ENCODE measurements at regions not wholly inside any gene's neighbourhood (a gene's known extent, or its start where the extent isn't known, plus 50 kb on each side); places are given as distances from the start of the nearest gene placed in this dataset.

DNA sequence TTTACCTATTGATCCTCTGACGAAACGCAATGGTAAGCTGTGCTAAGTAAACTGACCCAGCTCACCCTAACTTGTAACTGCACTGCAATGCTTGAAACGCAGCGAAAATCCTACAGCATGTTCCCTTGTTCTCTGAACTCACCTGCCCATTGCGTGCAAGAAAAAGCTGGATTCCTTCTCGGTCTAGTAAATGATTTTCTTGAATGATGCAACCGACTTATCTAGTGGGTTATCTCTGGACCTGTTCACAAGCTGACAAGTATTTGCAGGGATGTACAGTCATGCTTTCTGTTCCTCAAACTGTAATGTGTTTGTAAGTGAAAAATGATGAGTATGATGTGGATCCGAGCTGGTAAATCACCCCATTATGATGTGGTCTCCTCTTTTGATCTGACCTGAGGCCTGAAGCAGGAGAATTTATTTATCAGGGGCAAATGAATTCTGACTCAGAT, 140.1 kb downstream of the BTC start:
- Histone ChIP-seq H3K4me3 (no peak overlapping the region), H3K36me3 (no peaks in the 10 kb centered on the region), H3K9me3 (no peaks in the 10 kb centered on the region), H3K4me1 (no peaks in the 10 kb centered on the region), H3K9ac (ENCODE audit: low read depth in 2 of 2, low read length in 2 of 2) (no peak overlapping the region), H3K27ac (no peak overlapping the region), H3K27me3 (no peaks in the 10 kb centered on the region)
- TF ChIP-seq, protein P1, sequence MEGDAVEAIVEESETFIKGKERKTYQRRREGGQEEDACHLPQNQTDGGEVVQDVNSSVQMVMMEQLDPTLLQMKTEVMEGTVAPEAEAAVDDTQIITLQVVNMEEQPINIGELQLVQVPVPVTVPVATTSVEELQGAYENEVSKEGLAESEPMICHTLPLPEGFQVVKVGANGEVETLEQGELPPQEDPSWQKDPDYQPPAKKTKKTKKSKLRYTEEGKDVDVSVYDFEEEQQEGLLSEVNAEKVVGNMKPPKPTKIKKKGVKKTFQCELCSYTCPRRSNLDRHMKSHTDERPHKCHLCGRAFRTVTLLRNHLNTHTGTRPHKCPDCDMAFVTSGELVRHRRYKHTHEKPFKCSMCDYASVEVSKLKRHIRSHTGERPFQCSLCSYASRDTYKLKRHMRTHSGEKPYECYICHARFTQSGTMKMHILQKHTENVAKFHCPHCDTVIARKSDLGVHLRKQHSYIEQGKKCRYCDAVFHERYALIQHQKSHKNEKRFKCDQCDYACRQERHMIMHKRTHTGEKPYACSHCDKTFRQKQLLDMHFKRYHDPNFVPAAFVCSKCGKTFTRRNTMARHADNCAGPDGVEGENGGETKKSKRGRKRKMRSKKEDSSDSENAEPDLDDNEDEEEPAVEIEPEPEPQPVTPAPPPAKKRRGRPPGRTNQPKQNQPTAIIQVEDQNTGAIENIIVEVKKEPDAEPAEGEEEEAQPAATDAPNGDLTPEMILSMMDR (IDR thresholded peaks at IDR 0.05), result no peak
- intact Hi-C loops (cut with DNase I), result no loop called here
- peak; percentile 35 for DNase-seq

DNA sequence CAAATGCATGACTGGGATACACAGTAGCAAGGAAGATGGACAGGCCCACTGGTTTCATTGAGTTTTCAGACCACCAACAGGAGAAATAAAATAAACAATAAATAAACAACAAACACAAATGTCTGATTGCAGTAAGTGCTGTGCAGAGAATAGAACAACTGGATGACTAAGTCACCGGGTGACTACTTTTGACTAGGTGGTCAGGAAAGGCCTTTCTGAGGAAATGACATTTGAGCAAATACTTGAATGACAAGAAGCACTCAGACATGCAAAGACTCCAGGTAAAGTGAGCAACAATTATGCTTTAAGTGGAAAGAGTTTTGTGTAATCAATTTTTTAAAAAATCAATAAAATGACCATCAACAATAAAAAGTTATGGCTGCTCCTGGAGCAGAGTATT, 137.7 kb downstream of the BTC start:
- Histone ChIP-seq H3K9me3 (no peaks in the 10 kb centered on the region), H3K36me3 (no peaks in the 10 kb centered on the region), H3K27ac (no peak overlapping the region), H3K9ac (ENCODE audit: low read depth in 2 of 2, low read length in 2 of 2) (no peak overlapping the region), H3K4me3 (no peak overlapping the region), H3K27me3 (no peaks in the 10 kb centered on the region), H3K4me1 (peaks cover 2% of the 10 kb centered on the region)
- intact Hi-C loops (cut with DNase I), result no loop called here
- DNase-seq, result no peak
- TF ChIP-seq, protein P1 (IDR thresholded peaks at IDR 0.05), result no peak

DNA sequence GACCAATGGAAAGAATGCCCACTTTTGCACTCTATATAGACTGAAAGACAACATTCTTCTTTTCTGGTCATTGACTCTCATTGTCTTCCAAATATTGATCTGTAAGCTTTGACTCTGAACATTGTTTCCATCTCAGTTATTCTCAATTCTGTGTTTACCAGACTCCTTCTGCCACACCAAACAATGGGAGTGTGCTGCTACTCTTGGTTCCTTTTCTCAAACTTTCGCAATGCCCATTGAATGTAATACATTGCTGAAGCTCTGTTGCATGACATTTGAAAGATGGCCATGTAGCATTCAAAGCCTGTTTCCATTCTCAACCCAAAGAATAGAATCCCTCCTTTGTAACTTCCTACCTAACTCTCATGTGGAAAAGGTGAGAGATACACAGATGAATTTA, 136.2 kb downstream of the BTC start:
- no peak overlapping the region for H3K9ac ChIP-seq (ENCODE audit: low read depth in 2 of 2, low read length in 2 of 2)
- no peaks in the 10 kb centered on the region for H3K27me3 ChIP-seq
- intact Hi-C loops (cut with DNase I), result no loop called here
- H3K4me3 ChIP-seq, result no peak overlapping the region
- H3K4me1 ChIP-seq, result peaks cover 2% of the 10 kb centered on the region
- H3K27ac ChIP-seq, result no peak overlapping the region
- H3K36me3 ChIP-seq, result no peaks in the 10 kb centered on the region
- no peaks in the 10 kb centered on the region for H3K9me3 ChIP-seq
- DNase-seq, result no peak
- TF ChIP-seq, protein P1 (IDR thresholded peaks at IDR 0.05), result no peak

DNA sequence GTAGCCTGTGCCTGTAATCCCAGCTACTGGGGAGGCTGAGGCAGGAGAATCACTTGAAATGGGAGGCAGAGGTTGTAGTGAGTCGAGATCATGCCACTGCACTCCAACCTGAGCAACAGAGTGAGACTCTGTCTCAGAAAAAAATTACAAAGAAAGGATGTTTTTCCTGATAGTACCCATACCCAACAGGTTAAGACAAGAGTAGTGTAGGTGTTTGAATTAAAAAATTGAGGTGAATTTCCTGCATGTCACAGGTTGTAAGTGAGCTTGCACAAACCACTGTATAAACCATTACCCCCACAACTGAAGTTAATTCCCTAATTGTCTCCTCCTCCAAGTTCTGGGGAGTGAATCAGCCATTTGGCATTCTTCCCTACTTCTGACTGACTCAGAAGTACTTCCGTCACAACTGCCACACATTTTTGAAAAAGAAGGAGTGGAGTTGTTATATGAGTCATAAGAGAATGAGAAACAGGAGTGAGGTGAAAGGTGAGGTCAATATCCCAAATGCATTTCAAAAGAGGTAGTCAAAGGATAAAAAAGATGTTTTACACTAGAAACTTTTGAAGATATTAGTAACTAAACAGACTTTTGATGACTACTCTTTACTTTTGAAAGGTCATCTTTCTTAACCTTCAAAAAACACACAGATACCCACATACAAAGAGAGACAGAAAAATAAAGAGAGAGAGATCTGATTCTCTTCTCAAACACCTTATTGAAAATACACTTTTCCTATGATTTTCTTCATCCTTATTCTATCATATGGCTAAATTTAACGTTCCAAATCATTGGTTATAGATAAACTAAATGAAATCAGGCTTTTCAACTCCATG, 134.5 kb downstream of the BTC start:
- Histone ChIP-seq H3K36me3 (no peaks in the 10 kb centered on the region), H3K27ac (peak overlapping the region; percentile 43), H3K9ac (ENCODE audit: low read depth in 2 of 2, low read length in 2 of 2) (no peak overlapping the region), H3K27me3 (no peaks in the 10 kb centered on the region), H3K4me1 (peaks cover 2% of the 10 kb centered on the region), H3K4me3 (no peak overlapping the region), H3K9me3 (no peaks in the 10 kb centered on the region)
- intact Hi-C loops (cut with DNase I), result no loop called here
- DNase-seq, result peak; percentile 59
- TF ChIP-seq, protein P1 (IDR thresholded peaks at IDR 0.05), result no peak

DNA sequence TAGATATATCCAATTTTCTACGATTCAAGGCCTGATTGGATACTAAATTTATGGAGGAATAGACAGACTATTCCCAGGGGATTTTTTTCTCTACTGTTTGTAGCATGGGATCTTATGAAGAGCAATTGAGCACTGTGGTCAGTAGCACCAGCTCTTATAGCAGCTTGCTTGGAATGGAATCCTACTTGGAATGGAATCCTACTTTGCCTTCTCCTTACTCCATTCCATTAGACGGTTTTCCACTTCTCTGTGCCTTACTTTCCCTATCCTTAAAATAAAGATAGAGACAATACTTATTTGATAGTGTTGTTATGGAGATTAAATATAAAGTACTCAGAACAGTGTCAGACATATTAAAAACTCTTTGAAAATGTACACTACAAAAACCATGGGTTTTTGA, 133.5 kb downstream of the BTC start:
- Histone ChIP-seq H3K27me3 (no peaks in the 10 kb centered on the region), H3K27ac (no peak overlapping the region), H3K9ac (ENCODE audit: low read depth in 2 of 2, low read length in 2 of 2) (no peak overlapping the region), H3K4me1 (peaks cover 2% of the 10 kb centered on the region), H3K36me3 (no peaks in the 10 kb centered on the region), H3K4me3 (no peak overlapping the region), H3K9me3 (no peaks in the 10 kb centered on the region)
- intact Hi-C loops (cut with DNase I), result no loop called here
- TF ChIP-seq, protein P1 (IDR thresholded peaks at IDR 0.05), result no peak
- no peak for DNase-seq

Data from colonic mucosa (tissue), 4 donors.